Fibroblast of gingiva (primary cell): ENCODE measurements at regions not wholly inside any gene's neighbourhood (a gene's known extent, or its start where the extent isn't known, plus 50 kb on each side); places are given as distances from the start of the nearest gene placed in this dataset.

Experiments
- DNase-seq: peaks from one replicate; pipeline ENCODE4 v3.0.0-alpha.2; 2011; ENCODE audit warnings: low read depth

GRCh38 chr2:8159966-8160603 lies 521.8 kb upstream of the ID2 start:
- DNase-seq: no peak

- no peak for DNase-seq
These were observed 520.9 kb upstream of the ID2 start for GRCh38 chr2:8160959-8161358.

- no peak for DNase-seq
These were observed 519.3 kb upstream of the ID2 start for GRCh38 chr2:8162552-8162951.

GRCh38 chr2:8165550-8165949 lies 516.3 kb upstream of the ID2 start:
- DNase-seq: no peak

DNA sequence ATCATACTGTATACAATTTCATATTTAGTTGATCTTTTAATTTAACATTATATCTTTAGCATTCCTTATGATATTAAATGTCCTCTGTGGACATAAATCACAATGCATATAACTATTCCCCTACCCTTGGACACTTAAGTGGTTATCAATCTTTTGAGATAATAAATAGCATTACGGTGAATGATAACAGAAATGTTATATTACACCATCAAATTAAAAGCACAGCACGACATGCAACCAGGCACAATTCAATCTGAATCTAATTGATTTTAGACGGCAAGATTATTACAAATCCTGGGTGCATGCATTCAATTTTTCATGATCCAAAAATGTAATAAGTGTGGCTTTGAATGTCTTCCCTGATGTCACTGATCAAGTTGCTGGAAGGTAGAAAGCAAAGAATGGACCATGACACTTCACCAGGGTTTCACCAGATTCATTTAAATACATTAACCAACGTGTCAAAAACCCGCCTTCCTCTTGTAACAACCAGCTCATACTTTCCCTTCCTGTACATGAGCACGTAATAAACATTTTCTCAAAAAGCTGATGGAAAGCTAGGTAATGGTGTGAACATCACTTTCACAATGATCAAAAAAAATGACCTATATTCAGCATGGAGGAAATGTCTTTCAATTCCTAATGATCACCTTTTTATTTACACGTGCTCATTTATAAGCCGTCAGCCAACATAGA lies 513.7 kb upstream of the ID2 start:
- DNase-seq: no peak

DNA sequence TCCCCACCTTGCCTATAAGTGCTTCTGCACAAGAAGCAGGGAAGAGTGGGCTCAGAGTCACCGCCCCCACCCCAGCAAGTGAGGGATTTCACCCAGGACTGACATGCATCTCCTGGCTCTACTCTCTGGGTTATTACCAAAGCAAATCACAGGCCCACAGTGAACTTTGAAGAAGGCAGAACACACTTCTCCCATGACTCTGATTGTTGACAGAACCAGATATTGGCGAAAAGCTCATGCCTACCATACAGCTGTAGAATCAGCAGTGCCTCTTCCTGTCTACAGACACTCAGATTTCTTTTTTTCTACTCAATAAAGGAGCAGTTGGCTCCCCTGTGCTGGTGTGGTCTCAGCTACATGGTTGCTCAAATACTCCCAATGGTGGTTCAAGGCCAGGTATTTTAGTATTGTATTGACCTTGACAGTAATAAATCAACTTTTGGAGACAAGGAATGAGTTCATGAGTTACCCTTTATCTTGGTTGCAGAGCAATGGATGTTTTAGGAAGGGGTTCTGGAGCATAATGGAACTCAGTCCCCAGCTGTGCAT lies 512.9 kb upstream of the ID2 start:
- no peak for DNase-seq

DNA sequence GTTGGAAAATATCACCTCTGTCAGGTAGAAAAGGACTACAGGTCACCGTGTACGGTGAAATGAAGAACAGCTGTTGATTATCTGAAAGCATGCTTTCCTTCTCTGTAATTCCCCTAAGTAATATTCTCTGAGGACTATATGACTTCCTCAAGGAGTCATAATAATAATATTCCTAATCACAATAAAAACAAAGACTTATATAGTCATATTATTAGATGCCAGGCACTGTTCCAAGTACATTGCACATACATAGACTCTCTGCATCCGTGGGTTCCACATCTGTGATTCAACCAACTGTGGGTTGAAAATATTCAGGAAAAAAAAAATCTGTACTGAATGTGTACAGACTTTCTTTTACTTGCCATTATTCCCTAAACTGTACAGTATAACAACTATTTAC lies 512.4 kb upstream of the ID2 start:
- DNase-seq: peak; percentile 86

- DNase-seq: no peak
These were observed 511.1 kb upstream of the ID2 start for GRCh38 chr2:8170552-8171327.

DNA sequence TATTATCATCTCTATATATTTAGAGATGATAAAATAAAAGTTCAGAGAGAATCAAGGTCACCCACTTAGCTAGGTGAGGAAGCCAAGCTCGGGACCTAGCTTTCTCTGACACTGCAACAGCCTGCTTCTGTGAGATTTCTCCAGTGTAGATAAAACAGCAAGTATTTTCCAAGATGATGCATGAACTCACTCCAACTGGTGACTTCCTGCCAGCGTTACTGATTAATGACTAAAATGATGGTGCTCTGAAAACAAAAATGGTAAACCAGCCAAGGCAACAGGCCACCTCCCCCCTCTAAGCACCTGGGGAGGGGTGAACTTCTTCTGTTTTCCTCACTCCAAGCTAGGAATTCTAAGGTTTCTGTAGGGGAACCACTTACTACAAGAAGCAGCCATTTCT lies 510.2 kb upstream of the ID2 start:
- DNase-seq: no peak

- no peak for DNase-seq
These were observed 509.2 kb upstream of the ID2 start for GRCh38 chr2:8172661-8173060.

- DNase-seq: no peak
These were observed 507.1 kb upstream of the ID2 start for GRCh38 chr2:8174641-8175257.

DNA sequence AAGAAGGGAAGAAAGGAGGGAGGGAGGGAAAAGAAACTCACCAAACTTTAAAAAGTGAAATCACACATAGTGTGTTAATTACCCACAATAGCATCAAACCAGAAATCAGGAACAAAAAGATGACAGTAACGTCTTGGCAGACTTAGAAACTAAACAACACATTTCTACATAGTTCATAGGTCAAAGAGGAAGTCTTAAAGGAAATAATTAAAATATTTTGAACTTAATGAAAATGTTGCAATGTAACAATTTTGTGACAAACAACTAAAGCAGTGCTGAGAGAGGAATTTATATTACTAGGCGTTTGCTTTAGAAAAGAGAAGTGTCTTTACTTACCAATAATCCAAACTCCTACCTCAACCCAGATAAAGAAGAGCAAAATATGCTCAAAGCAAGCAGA lies 505.0 kb upstream of the ID2 start:
- DNase-seq: no peak

DNA sequence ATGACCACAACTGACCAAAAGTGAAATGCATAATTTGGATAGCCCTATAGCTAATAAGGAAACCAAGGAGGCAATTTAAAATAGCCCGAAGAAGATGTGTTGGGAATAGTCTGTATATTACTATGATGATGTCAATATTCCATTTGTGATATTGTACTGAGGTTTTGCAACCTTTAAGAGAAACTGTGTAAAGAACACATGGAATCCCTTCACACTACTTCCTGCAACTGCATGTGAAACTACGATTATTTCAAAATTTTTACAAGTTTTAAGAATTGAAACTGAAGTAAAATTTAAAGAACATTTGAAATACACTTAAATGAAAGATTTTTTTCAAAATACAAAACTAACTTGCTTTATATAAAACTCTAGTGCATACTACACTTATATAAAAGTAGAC lies 504.3 kb upstream of the ID2 start:
- no peak for DNase-seq

DNA sequence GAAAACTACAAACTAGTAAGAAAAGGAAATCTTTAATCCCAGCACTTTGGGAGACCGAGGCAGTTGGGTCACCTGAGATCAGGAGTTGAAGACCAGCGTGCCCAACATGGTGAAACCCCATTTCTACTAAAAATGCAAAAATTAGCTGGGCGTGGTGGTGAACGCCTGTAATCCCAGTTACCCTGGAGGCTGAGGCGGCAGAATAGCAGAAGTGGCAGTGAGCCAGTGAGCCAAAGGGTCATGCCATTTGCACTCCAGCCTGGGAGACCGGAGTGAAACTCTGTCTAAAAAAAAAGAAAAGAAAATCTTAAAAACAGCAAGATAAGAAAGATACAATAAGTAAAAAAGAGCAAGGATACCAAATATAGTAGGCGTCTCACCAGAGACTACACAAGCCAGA lies 502.9 kb upstream of the ID2 start:
- no peak for DNase-seq

DNA sequence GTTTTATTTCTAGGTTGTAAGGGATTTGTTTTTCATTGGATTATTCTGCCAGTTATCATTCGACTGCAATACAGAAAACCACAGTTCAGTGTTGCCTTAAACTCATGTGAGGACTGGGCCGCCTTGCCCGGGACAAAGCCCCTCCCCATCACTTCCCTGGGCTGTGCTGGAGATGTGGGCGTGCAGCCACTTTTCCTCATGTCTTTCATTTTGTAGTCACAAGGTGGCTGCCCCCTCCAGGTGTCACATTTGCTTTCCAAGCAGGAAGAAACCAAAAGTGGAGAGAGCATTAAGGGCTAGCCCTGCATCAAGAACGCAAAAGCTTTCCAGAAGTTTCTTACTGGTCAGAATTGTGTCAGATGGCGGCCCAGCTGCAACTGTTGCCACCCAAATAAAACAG lies 492.5 kb upstream of the ID2 start:
- DNase-seq: no peak

- no peak for DNase-seq
These were observed 491.6 kb upstream of the ID2 start for GRCh38 chr2:8190279-8190678.

DNA sequence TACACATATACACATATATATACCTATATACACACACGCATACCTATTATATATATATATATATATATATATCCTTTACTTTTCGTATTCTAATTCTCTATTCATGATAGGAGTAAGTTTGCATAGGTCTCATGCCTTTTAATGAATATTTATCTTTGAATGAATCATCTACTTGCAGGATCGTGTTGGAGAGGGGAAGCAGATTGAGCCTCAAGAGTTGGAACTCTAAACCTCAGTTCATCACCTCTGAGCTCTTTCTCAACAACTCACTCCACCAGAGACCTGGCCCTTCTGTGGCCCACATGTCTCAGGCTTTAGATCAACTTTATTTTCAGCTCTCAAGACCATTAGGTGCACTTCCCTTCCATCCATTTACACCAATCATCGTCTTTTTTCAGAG lies 490.4 kb upstream of the ID2 start:
- DNase-seq: no peak

GRCh38 chr2:8193146-8193545 lies 488.7 kb upstream of the ID2 start:
- peak; percentile 25 for DNase-seq

DNA sequence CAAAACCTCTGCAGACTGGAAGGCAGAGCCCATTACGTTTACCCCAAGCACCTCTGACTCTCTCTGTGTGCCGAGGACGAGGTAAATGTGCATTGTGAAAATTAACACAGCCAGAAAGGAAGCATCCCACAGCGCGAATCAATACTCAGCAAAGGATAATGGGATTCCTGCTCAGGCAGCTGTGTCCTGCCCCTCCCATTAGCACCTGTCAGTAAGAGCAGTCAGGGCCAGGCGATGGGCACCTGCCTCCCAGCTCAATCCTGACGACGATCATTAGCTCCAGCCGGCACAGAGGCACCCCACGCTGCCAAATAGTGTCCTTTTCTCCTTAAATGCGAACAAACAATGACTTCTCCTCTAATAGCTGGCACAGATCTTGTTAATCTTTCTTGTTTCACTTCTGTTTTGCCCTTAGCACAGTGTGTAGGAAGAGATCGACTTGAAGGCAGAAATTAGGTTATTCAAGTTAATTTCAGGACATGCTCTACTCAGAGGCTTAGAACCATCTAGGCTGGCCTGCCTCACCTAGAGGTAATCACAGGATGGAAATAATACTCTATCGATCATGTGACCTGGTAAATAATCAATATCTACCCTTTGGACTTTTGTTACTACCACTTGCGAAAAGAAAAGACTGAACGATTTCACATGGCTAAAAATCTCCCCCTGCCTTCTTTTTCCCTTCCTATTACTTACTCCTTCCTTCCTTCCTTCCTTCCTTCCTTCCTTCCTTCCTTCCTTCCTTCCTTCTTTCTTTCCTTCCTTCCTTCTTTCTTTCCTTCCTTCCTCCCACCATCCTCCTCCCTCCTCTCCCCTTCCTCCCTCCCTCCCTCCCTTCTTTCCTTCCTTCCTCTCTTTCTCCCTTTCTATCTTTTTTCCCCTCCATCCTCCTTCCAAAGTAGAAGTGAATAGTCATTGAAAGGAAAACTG lies 487.9 kb upstream of the ID2 start:
- DNase-seq: no peak

DNA sequence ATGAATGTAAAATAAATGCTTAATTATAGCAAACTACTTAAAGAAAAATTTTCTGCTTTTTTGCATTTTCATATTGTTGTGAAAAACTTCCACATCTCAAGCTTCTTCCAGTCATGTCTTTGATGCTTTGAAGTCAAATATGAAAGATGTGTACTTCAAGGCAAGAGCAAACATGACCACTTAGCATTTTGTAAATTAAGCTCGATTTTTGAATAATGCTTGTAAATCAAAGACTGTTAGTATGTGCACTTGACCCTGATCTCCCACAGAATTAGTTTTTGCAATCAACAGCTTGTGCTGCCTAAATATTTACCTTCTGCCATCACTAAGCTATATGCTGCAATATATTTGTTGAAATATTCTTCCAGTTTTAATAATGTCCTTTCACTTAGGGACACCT lies 486.1 kb upstream of the ID2 start:
- no peak for DNase-seq

GRCh38 chr2:8196316-8196715 lies 485.5 kb upstream of the ID2 start:
- no peak for DNase-seq

- no peak for DNase-seq
These were observed 484.8 kb upstream of the ID2 start for GRCh38 chr2:8197101-8197500.
